ENCODE measurements at regions not wholly inside any gene's neighbourhood (a gene's known extent, or its start where the extent isn't known, plus 50 kb on each side); places are given as distances from the start of the nearest gene placed in this dataset.

GRCh38 chr5:107211630-107212029 is 459.1 kb downstream of the EFNA5 start:
- H4K20me1 ChIP-seq (ENCODE audit: control insufficient read depth, insufficient read depth, low read length, poor library complexity, severe bottlenecking), result no peaks in the 10 kb centered on the region
- no peak overlapping the region for H3K4me3 Mint-ChIP-seq
- H3K4me3 ChIP-seq (ENCODE audit: control extremely low read depth in 1 of 5, extremely low read depth in 1 of 5, insufficient read depth in 1 of 5, low read depth in 2 of 5, low read length in 4 of 5), result no peak overlapping the region
- ChIA-PET CTCF (no interaction called here), POLR2A (no interaction called here)
- no peaks in the 10 kb centered on the region for H3K9me3 ChIP-seq (ENCODE audit: control extremely low read depth in 1 of 3, control insufficient read depth in 2 of 3, insufficient read depth in 1 of 3, low read length in 2 of 3)
- no peak for ATAC-seq (ENCODE audit: low read depth)
- H3K79me2 ChIP-seq (ENCODE audit: control insufficient read depth, insufficient read depth, low read length), result no peaks in the 10 kb centered on the region
- H2AFZ ChIP-seq (ENCODE audit: insufficient read depth, low read depth, low read length, poor library complexity, severe bottlenecking), result no peak overlapping the region
- no peak overlapping the region for H3K27ac Mint-ChIP-seq
- H3K4me1 Mint-ChIP-seq, result no peaks in the 10 kb centered on the region
- H3K36me3 ChIP-seq (replicated peaks in 1 of 2; ENCODE audit: control extremely low read depth in 1 of 2, control insufficient read depth in 1 of 2, extremely low read depth in 1 of 2, insufficient read depth in 2 of 2, low read length in 1 of 2), result no peaks in the 10 kb centered on the region
- no peak overlapping the region for H3K4me2 ChIP-seq (replicated peaks; ENCODE audit: low read depth, low read length, poor library complexity, severe bottlenecking)
- no peaks in the 10 kb centered on the region for H3K27me3 Mint-ChIP-seq
- DNase-seq, result no peak
- no peak for TF ChIP-seq CTCF (IDR thresholded peaks at IDR 0.05)
- no peak overlapping the region for H3K27ac ChIP-seq (ENCODE audit: low read length in 2 of 2)
- no peaks in the 10 kb centered on the region for H3K4me1 ChIP-seq (ENCODE audit: control insufficient read depth in 2 of 2, insufficient read depth in 2 of 2, low read length in 2 of 2)
- no peaks in the 10 kb centered on the region for H3K9me3 Mint-ChIP-seq (ENCODE audit: insufficient read depth)
- intact Hi-C loops (cut with micrococcal nuclease), result no loop called here
- no peak overlapping the region for H3K9ac ChIP-seq (ENCODE audit: low read length)
- H3K27me3 ChIP-seq (replicated peaks in 1 of 4; ENCODE audit: control extremely low read depth in 1 of 4, control insufficient read depth in 3 of 4, insufficient read depth in 4 of 4, low read length in 3 of 4), result no peaks in the 10 kb centered on the region
- 80% methylated on average over 1 of the region's 3 CpGs for WGBS (ENCODE audit: insufficient coverage)

GRCh38 chr5:107208867-107209266 is 461.9 kb downstream of the EFNA5 start:
- no peaks in the 10 kb centered on the region for H3K4me1 Mint-ChIP-seq
- Histone ChIP-seq H3K4me1 (ENCODE audit: control insufficient read depth in 2 of 2, insufficient read depth in 2 of 2, low read length in 2 of 2) (no peaks in the 10 kb centered on the region), H3K79me2 (ENCODE audit: control insufficient read depth, insufficient read depth, low read length) (no peaks in the 10 kb centered on the region), H3K4me2 (replicated peaks; ENCODE audit: low read depth, low read length, poor library complexity, severe bottlenecking) (no peak overlapping the region), H3K9ac (ENCODE audit: low read length) (no peak overlapping the region), H3K27me3 (replicated peaks in 1 of 4; ENCODE audit: control extremely low read depth in 1 of 4, control insufficient read depth in 3 of 4, insufficient read depth in 4 of 4, low read length in 3 of 4) (no peaks in the 10 kb centered on the region), H3K4me3 (ENCODE audit: control extremely low read depth in 1 of 5, extremely low read depth in 1 of 5, insufficient read depth in 1 of 5, low read depth in 2 of 5, low read length in 4 of 5) (no peak overlapping the region), H3K27ac (ENCODE audit: low read length in 2 of 2) (no peak overlapping the region), H4K20me1 (ENCODE audit: control insufficient read depth, insufficient read depth, low read length, poor library complexity, severe bottlenecking) (no peaks in the 10 kb centered on the region), H2AFZ (ENCODE audit: insufficient read depth, low read depth, low read length, poor library complexity, severe bottlenecking) (no peak overlapping the region), H3K9me3 (ENCODE audit: control extremely low read depth in 1 of 3, control insufficient read depth in 2 of 3, insufficient read depth in 1 of 3, low read length in 2 of 3) (no peaks in the 10 kb centered on the region), H3K36me3 (replicated peaks in 1 of 2; ENCODE audit: control extremely low read depth in 1 of 2, control insufficient read depth in 1 of 2, extremely low read depth in 1 of 2, insufficient read depth in 2 of 2, low read length in 1 of 2) (no peaks in the 10 kb centered on the region)
- WGBS (ENCODE audit: insufficient coverage), result no CpG with 5 or more reads among the region's 3 CpGs
- POLR2A ChIA-PET, result no interaction called here
- H3K27me3 Mint-ChIP-seq, result no peaks in the 10 kb centered on the region
- no peak for ATAC-seq (ENCODE audit: low read depth)
- intact Hi-C loops (cut with micrococcal nuclease), result no loop called here
- CTCF ChIA-PET, result no interaction called here
- no peak overlapping the region for H3K4me3 Mint-ChIP-seq
- no peak overlapping the region for H3K27ac Mint-ChIP-seq
- TF ChIP-seq CTCF (IDR thresholded peaks at IDR 0.05), result no peak
- TF ChIP-seq EZH2 (IDR thresholded peaks at IDR 0.05; ENCODE audit: borderline replicate concordance, insufficient read depth, low read depth, low read length, poor library complexity, severe bottlenecking), result no peak
- no peaks in the 10 kb centered on the region for H3K9me3 Mint-ChIP-seq (ENCODE audit: insufficient read depth)
- no peak for DNase-seq
